Fibroblast of upper back skin (primary cell): ENCODE measurements at regions not wholly inside any gene's neighbourhood (a gene's known extent, or its start where the extent isn't known, plus 50 kb on each side); places are given as distances from the start of the nearest gene placed in this dataset.

Source experiments
- DNase-seq: peaks from one replicate; pipeline ENCODE4 v3.0.0-alpha.2; 2013

DNA sequence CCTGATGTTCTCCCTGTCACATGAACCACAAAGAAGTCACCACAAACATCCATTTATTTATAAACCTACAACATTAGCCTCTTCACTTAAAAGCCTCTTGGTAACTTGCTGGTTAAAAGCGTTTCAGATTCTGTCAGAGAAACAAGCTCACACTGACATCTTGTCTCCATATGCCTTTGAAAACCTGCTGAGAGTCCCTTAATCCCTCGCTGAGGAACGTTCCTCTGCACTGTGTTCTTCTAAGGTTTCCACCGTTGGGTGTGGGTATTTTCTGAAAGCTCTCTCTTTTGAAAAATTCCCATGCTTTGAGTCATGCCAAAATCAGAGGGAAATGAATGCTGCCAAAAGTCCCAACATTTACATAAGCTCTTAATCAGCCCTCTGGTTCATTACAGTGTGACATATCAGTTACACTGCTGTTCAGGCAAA is 149.8 kb downstream of the CCDC34 start:
- peak; percentile 99 for DNase-seq

DNA sequence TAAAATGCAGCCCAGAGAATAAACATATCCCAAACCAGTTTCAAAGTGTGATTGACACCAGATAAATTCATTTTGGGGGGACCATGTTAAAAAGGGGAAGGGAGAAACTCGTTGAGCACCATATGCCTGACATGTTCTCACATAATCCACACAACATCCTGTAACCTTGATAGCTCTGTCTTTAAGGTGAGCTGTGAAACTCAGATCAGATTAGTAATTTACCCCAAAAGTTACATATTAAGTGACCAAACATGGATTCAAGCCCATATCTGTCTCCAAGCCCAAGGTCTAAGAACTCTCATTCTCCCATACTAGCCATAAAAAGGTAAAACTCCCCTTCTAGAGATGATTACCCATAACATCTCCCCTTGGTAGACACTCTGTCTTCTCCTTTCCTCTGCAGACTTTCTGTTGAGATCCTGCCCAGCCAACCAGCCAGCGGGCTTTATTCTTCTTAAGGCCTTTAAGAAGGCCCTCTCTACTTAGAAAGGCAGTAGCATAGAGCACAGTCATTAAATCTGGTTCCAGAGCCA is 150.7 kb downstream of the CCDC34 start:
- DNase-seq, result no peak

DNA sequence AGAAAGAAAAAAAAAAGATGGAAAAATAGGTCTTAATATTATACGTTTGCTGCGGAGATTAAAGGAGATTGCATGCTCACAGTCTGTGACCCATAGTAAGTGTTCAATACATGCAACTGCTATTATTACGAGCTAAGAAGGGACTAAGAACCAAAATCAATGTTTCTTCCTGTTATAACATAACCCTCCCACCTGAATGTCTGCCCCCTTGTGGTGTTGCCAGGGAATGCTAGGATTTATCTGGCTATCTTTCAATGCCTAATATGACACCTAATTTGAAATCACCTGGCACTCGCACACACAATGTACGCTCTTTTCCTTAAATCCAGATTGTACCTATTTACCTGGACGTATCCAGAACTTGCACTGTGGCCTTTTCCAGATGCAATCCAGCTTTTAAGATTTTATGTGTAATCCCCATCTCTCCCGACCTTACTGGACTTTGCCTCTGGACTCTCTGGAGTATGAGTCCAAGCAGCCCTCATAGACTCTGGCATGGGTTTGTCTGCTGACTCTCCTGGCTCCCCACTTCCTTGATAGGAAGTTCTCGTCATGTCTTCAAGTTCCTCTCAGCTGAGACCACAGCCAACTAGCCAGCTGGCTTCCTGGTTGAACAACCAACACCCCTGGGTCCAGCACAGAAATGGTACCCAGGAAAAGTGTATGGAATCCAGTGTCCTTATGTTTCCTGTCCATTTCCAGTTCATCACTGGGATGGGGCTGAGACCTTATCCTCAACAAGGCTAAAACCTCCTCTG is 151.5 kb downstream of the CCDC34 start:
- DNase-seq, result no peak

- no peak for DNase-seq
Observed at GRCh38 chr11:27210531-27210930, 152.5 kb downstream of the CCDC34 start.

- peak; percentile 100 for DNase-seq
Observed at GRCh38 chr11:27209562-27210005, 153.4 kb downstream of the CCDC34 start.

DNA sequence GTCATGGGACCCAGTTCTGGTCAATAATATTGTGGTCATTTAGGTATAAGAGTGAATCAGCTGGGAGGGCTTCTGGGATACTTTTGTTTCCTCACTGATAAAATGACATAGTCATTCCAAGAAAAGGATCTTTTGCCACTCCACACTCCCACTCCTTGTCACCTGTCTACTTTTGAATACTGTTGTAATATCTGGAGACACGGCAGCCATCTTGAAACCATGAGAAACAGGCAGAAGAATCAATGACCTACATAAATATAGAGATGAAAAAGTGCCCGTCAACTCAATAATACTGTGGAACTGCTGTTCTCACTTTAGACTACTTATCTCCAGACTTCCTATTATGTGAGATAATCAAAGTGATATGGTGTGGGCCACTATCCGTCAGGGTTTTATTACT is 154.2 kb downstream of the CCDC34 start:
- DNase-seq, result no peak

GRCh38 chr11:27207025-27207650 is 155.9 kb downstream of the CCDC34 start:
- DNase-seq, result no peak

DNA sequence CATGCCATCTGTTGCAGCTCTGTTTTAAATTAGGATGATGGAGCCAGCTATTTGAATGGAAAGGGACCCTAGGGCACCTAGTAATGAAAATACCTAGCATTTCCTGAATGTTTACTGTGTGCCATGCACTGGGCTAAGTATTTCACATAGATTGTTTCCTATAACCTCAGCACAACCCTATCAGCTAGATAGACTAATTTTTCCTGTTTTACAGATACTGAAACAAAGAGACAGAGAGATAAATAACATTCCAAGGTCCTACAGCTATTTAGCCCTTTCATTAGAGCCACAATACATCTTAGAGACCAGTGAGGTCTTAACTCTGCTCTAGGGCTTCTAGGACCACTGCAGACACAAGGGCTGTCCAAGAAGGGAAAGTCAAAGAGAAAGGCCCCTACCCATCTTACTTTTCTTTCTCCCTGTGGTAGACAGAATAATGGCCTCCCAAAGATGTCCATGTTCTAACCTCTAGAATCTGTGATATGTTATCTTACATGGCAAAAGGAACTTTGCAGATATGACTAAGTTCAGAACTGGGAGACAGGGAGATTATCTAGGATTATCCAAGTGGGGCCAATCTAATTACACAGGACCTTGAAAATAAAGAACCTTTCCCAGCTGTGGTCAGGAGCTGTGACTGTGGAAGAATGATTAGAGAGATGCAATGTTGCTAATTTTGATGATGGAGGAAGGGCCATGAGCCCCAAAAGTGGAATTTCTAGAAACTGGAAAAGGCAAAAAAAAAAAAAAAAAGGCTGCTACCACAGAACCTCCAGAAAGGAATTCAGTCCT is 157.0 kb downstream of the CCDC34 start:
- no peak for DNase-seq

GRCh38 chr11:27205250-27205649 is 157.8 kb downstream of the CCDC34 start:
- no peak for DNase-seq

DNA sequence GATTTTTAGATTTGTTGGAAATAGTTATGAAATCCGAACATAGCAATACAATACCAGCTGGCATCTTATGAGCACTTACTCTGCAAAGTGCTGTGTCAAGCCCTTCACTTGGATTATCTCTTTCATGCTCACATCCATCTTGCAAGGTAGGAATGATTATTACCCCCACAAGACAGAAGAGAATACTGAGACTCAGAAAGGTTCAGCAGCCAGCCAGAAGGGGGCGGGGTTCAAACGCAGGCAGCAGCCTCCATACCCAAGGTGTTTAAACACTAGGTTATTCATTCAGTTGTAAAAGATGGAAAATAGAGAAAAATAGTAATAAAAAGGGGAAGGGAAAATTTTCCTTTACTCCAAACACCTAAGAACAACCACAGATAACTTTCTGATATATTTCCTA is 158.5 kb downstream of the CCDC34 start:
- no peak for DNase-seq

DNA sequence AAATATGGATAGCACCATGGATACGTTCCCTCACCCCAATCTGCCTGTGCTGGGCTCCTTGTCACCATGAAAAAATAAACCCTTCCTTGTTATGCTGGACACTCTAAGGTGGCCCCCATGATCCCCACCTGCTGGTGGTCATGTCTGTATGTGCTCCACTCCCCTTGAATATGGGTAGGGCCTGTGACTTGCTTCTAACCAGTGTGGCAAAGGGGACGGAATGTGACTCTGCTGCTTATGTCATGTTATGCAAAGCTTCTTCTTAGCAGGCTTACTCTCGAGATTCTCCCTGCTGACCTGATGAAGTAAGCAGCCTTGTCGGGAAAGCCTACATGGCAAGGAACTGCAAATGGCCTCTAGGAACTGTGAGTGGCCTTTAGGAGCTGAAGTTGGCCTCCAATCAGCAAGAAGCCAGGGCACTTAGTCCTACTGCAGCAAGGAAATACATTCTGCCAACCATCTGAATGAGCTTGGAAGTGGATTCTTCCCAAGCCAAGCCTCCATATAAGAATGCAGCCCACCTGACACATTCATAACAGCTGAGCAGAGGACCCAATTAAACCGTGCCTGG is 159.9 kb downstream of the CCDC34 start:
- DNase-seq, result no peak

GRCh38 chr11:27201454-27202302 is 161.1 kb downstream of the BBOX1 start:
- peak; percentile 93 for DNase-seq

- no peak for DNase-seq
Observed at GRCh38 chr11:27200779-27201453, 160.3 kb downstream of the BBOX1 start.

GRCh38 chr11:27196203-27196897 is 155.7 kb downstream of the BBOX1 start:
- peak; percentile 89 for DNase-seq

- DNase-seq, result no peak
Observed at GRCh38 chr11:27195837-27196202, 155.2 kb downstream of the BBOX1 start.

DNA sequence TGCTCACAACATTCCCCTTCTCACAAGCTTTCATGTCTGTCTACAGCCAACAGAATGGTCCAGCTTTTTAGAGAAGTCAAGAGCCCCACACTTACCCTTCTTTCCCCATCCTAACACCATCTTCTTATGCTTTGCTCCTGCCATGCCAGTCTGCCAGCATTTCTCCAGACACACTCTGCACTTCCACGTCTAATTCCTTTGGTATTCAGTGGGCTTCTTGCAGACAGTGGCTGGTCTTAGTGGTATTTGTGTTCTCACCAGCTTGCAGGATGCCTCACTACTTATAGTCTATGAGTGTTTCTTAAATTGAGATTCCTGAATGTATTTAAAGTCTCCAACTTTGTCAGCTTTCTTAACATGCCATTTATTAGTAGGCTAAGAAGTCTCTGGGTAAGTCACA is 154.4 kb downstream of the BBOX1 start:
- DNase-seq, result peak; percentile 59

DNA sequence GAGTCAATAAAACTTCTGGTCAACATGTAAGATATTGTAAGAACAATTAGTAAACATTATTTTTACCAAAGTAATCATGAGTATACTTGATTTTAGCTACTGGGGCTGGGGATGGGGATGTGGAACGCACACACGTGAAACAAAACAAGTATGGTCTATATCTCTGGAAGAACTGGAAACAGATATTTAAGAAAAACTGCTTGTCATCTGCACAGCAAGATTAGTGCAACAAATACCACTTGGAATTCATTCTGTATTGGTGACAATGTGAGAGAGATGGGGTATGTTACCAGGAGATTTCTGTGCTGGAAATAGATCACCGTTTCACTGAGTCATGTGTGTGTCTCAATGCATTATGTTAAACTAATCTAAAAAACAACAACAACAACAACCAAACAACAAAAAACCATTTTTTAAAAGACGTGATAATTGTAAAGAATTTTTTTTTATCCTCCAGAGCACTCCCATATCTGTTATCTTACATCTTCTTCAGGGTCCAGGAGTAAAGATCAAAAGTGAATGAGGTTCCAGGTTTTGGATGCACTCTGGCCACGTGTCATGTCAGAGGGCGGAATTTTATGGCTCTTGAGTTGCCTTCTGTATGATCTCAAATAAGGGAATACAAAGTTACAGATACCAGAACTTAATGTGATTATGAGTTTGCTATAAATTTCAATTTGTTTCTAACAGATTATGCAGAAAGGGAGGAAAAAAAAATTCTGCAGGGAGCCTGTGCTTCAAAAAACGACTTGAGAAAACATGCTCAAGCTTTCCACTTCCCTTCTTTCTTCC is 153.0 kb downstream of the BBOX1 start:
- no peak for DNase-seq

DNA sequence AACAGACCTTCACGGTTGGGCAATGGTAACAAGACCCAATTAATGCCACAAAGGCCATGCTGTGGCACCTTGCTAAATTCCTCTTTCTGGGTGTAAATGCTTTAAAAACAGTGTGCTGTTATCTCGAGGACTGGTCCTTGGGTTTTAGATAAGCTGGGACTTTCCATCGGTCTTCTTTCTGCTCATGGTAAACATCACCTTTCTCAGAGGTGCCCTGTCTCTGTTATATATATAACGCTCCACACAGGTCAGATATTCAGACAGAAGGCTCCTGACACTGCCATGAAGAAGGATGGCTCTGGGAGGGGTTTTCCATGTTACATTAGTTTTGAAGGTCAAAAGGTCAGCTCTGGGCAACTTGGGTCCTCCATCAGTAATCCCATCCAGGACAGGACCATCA is 151.6 kb downstream of the BBOX1 start:
- no peak for DNase-seq

DNA sequence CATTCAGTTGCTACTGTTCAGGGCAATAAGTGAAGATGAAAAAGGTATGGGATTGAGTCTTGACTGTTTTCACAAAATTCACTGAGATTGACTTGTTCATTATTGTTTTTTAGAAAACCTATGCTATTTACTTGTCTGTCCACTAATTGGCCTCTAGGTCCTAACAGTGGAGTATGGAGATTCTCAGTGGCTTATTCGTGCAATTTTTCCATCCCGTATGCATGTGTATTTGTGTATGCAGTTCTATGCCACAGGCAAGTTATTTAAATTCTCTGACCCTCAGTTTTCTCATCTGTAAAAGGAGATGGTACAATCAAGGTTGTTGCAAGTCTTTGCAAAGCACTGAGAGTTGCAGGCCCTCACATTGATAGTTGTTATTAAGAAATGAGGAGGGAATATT is 151.0 kb downstream of the BBOX1 start:
- no peak for DNase-seq

DNA sequence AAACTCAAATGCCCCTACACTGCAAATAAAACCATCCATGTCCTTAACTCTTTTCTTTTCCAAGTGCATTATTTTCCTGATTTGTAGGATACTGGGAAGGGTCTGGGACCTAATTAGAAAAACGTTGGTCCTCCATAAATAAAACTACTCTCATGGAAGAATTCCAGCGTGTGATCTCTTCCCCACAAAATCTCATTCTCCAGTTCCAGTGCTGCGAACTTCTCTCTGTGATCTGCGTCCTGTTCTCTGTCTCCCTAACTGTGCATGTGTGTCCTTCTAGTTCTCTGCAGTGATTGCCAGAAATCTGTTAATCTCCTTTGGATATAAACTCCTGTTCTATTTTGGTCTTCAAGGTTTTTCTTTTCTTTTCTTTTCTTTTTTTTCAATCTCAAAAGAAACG is 148.1 kb downstream of the BBOX1 start:
- DNase-seq, result no peak
